Nephron (organoid): ENCODE measurements at regions not wholly inside any gene's neighbourhood (a gene's known extent, or its start where the extent isn't known, plus 50 kb on each side); places are given as distances from the start of the nearest gene placed in this dataset.

Experiments used
- H3K27ac Mint-ChIP-seq, 3 experiments: 2 replicates each; pipeline ENCODE4 v1.8.0; 2020; ENCODE audit warnings: mixed read lengths in 3 of 3, mild to moderate bottlenecking in 2 of 3, moderate library complexity in 1 of 3
- H3K27me3 Mint-ChIP-seq: 2 replicates; pipeline ENCODE4 v1.8.0; 2021; ENCODE audit warnings: low read depth, mild to moderate bottlenecking, moderate library complexity, mixed read lengths
- H3K36me3 Mint-ChIP-seq: 2 replicates; pipeline ENCODE4 v1.8.0; 2020; ENCODE audit warnings: low read depth, mixed read lengths
- H3K4me1 Mint-ChIP-seq: 2 replicates; pipeline ENCODE4 v1.8.0; 2020; ENCODE audit warnings: mixed read lengths
- H3K4me3 Mint-ChIP-seq, 3 experiments: 2 replicates each; pipeline ENCODE4 v1.8.0; 2020; ENCODE audit warnings: mild to moderate bottlenecking in 3 of 3, mixed read lengths in 3 of 3, moderate library complexity in 2 of 3
- H3K9me3 Mint-ChIP-seq: 2 replicates; pipeline ENCODE4 v1.8.0; 2020; ENCODE audit warnings: mixed read lengths
- CTCF ChIP-seq, 3 experiments: fragments of 200-600 bp; sonication (generic); IDR thresholded peaks; one replicate each; pipeline ENCODE4 v1.5.0; 2021; ENCODE audit warnings: antibody characterized with exemption in 3 of 3; ENCODE audit not compliant: unreplicated experiment in 3 of 3

GRCh38 chr10:4652111-4653010 is 173.6 kb upstream of the AKR1E2 start:
- no peaks in the 10 kb centered on the region for H3K36me3 Mint-ChIP-seq
- TF ChIP-seq CTCF (IDR thresholded peaks at IDR 0.05; ENCODE audit: unreplicated experiment in 3 of 3): no peak
- no peaks in the 10 kb centered on the region for H3K9me3 Mint-ChIP-seq
- H3K4me3 Mint-ChIP-seq: no peak overlapping the region
- H3K4me1 Mint-ChIP-seq: peaks cover 41% of the 10 kb centered on the region
- H3K27me3 Mint-ChIP-seq: no peaks in the 10 kb centered on the region
- peak overlapping the region in 2 of 3 experiments; percentile 58 to 85 for H3K27ac Mint-ChIP-seq

- Mint-ChIP-seq H3K27me3 (no peaks in the 10 kb centered on the region), H3K9me3 (no peaks in the 10 kb centered on the region), H3K27ac (no peak overlapping the region), H3K4me3 (no peak overlapping the region), H3K36me3 (no peaks in the 10 kb centered on the region), H3K4me1 (peaks cover 45% of the 10 kb centered on the region)
- TF ChIP-seq CTCF (IDR thresholded peaks at IDR 0.05; ENCODE audit: unreplicated experiment in 3 of 3): no peak
These were observed 174.5 kb upstream of the AKR1E2 start for GRCh38 chr10:4651404-4652037.

- Mint-ChIP-seq H3K36me3 (no peaks in the 10 kb centered on the region), H3K9me3 (no peaks in the 10 kb centered on the region), H3K27me3 (no peaks in the 10 kb centered on the region), H3K4me3 (no peak overlapping the region), H3K4me1 (peaks cover 45% of the 10 kb centered on the region), H3K27ac (peak overlapping the region in 2 of 3 experiments; percentile 15 to 72)
- TF ChIP-seq CTCF (IDR thresholded peaks at IDR 0.05; ENCODE audit: unreplicated experiment in 3 of 3): no peak
These were observed 175.4 kb upstream of the AKR1E2 start for GRCh38 chr10:4650582-4650981.

- Mint-ChIP-seq H3K4me1 (peaks cover 40% of the 10 kb centered on the region), H3K9me3 (no peaks in the 10 kb centered on the region), H3K4me3 (no peak overlapping the region), H3K27me3 (no peaks in the 10 kb centered on the region), H3K36me3 (no peaks in the 10 kb centered on the region), H3K27ac (peak overlapping the region in 2 of 3 experiments; percentile 15 to 72)
- no peak for TF ChIP-seq CTCF (IDR thresholded peaks at IDR 0.05; ENCODE audit: unreplicated experiment in 3 of 3)
These were observed 176.0 kb upstream of the AKR1E2 start for GRCh38 chr10:4649886-4650508.

- Mint-ChIP-seq H3K27me3 (no peaks in the 10 kb centered on the region), H3K4me1 (peaks cover 35% of the 10 kb centered on the region), H3K27ac (peak overlapping the region in 2 of 3 experiments; percentile 34 to 72), H3K36me3 (no peaks in the 10 kb centered on the region), H3K9me3 (no peaks in the 10 kb centered on the region), H3K4me3 (no peak overlapping the region)
- no peak for TF ChIP-seq CTCF (IDR thresholded peaks at IDR 0.05; ENCODE audit: unreplicated experiment in 3 of 3)
These were observed 176.5 kb upstream of the AKR1E2 start for GRCh38 chr10:4649471-4649870.
